GM04504 (cell line): ENCODE measurements at regions not wholly inside any gene's neighbourhood (a gene's known extent, or its start where the extent isn't known, plus 50 kb on each side); places are given as distances from the start of the nearest gene placed in this dataset.

Experiments
- DNase-seq: peaks from one replicate; pipeline ENCODE4 v3.0.0-alpha.2; 2012; ENCODE audit warnings: low read depth

DNA sequence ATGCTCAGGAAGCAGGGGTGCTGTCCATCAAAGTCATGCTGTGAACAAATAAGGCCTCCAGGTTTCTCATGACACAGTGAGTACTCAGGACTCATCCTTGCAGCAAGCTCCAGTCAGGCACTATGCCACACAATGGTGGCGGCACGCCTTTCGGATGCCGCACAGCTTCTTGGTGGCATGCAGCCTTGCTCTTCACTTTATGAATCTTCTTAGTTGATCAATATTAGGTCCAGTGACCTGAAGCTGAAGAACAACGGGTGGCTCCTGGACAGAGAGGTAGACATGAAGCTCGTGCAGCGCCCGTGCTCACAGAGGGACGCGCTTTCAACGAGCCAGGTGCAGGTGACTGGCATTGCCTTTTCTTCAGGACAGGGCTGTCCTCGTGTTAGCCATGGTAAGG lies 653.0 kb upstream of the MGMT start:
- no peak for DNase-seq

- no peak for DNase-seq
Measured at GRCh38 chr10:128814782-128815181, 652.3 kb upstream of the MGMT start.

- DNase-seq: no peak
Measured at GRCh38 chr10:128816726-128817125, 650.3 kb upstream of the MGMT start.

GRCh38 chr10:128817636-128818035 lies 649.4 kb upstream of the MGMT start:
- DNase-seq: no peak

DNA sequence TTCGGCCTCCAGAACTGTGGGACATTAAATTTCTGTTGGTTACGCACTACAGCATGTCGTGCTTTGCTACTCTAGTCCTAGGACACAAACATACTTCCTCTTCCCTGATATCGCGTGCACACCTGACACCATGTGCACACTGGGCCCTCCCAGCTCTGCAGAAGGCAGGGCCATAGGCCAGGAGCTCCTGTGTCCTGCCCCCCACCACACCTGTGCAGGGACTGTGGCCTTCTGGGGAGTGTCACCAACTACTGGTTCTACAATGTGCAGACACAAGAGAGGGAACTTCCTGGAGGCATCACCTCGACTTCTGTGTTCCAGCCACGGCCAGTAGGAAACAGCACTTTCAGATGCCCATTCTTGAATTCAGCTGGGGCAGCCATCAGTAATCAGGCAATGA lies 646.4 kb upstream of the MGMT start:
- no peak for DNase-seq

DNA sequence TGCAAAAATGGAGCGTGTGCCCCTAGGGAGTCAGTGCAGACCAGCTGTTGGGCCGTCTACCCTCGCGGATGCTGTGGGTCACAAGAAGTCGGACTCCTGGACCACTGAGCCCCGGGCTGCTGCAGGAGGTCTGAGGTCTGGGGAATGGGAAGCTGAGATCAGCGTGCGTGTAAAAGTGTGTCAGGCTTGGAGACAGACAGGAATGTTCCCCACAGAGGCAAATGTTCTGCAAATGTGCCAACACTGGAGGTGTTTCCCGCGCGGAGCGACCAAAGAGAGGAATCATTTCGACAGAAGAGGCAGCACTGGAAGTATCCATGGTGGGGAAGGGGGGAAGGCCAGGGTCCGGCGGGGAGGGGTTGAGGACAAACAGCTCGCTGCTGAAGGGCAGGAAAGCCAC lies 643.8 kb upstream of the MGMT start:
- DNase-seq: no peak

DNA sequence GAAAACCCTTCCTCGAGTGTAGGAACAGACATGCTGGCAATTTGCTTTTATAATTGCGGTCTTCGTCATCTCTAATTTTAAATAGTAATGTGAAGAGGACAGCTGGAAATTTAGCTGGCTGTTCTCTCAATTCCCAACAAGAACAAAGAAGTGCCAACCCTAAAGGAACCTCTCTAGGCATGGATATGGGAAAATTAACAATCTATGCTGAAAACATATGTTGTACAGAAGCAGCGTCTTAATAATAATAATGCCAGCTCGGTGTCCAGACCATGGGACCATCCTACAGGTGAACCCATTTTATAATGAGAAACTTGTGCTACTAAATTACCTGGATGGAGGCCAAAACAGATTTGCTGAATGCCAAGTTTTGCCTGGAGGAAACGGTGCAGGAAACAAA lies 641.4 kb upstream of the MGMT start:
- DNase-seq: no peak

DNA sequence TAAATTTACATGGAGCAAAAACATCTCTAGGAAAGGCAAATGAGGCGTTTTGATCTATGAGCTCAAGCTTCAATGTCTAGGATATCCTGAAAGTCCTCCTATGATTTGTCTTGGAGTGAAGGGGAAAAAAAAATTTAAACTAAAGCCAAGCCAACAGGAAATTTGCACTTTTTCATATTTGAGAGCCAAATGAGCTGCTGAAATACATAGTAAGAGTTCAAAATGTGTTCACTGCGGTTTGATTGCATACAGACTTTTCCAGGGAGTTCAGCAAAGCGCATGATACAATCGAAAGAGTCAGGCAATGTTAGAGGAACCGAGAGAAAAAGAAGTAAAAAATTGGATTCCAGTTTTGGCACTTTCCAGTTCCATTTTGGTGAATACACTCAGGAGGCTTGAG lies 633.4 kb upstream of the MGMT start:
- DNase-seq: no peak

DNA sequence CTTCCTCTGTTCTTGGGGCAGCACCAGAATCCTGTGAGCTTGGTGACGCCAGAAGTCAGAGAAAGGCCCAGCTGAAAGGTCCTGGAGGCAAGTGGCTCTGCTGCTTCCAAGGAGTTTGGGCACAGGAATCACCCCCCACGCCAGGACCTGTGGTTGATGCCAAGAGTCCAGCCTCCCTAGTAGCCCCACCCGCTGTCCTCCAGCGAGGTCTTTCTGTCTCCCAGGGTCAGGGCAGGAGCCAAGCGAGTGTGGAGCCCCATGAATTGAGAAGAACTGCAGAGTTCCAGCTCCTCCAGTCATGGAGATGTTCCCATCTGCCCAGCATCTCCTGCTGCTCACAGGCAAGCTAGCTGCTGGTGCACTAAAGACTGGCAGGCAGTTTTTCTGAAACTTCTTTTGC lies 631.7 kb upstream of the MGMT start:
- DNase-seq: no peak

- no peak for DNase-seq
Measured at GRCh38 chr10:128837478-128837877, 629.6 kb upstream of the MGMT start.

- no peak for DNase-seq
Measured at GRCh38 chr10:128839134-128839533, 627.9 kb upstream of the MGMT start.

- no peak for DNase-seq
Measured at GRCh38 chr10:128839701-128840100, 627.3 kb upstream of the MGMT start.

DNA sequence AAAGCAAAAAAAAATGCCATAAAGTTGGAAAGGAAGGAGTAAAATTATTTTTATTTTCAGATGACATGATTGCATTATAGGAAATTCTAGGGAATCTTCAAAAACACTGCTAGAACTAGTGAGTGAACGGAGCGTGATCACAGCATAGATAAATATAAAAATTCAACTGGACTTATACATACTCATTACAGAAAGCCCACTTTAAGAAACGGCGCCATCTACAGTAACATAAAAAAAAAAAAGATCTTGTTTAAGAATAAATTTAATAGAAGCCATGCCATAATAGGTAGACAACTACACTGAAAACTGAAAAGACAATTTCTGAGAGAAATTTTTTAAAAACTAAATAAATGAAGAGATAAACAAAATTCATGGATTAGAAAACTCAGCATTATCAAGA lies 623.1 kb upstream of the MGMT start:
- no peak for DNase-seq

GRCh38 chr10:128846927-128847326 lies 620.1 kb upstream of the MGMT start:
- DNase-seq: no peak

DNA sequence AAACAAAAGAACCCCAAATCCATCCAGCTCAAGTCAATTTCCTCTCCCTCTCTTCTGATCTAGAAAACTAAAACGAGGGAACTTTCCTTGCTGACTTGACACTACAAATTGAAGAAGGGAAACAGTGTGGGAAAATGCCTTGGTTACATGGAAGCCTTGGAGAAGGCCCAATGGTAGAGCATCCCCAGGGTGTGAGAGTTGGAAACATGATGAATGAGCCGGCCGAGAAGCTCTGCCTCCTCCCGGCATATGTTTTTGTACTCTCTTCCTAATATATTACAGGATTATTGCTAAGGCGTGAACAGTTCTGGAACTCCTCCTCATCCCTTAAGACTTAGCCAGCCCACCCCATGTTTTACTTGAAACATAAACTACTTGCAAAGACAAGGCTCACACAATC lies 618.2 kb upstream of the MGMT start:
- no peak for DNase-seq

DNA sequence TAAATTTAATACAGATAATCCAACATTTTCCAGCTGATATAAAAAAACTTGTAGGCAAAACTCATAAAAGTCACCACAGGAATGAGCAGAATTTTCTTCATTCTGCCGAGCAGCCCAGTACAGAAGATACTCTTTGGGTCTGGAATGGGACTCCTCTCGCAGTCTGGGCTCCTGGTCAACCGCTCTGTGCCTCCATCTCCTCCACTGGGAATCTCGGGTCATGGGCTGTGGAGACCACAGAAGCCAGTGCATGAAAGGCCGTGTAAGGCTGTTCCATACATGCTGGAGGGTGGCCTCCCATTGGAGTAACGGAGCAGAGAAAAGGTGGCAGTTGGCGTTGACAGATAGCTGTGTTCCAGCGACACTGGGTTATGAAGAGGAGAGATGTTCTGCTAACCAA lies 616.4 kb upstream of the MGMT start:
- no peak for DNase-seq

GRCh38 chr10:128851281-128851680 lies 615.8 kb upstream of the MGMT start:
- DNase-seq: no peak

DNA sequence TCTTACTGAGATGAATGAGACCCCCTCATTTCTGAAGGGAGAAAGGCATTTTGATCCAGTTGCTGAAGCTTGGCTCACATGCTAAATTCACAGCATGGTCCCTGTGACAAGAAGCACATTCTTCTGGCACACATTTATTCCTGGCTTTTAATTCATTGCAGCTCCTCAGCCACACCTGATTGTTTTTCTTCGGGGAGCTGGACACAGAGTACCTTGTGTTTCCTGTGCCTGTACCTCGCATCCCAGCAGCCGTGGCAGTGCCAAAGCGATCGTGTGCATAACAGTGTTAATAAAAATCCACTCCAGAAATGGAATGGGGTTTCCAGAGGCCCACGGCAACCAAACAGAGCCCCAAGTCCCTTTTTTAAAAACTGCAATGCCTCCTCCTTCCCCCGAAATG lies 615.3 kb upstream of the MGMT start:
- DNase-seq: no peak

- DNase-seq: no peak
Measured at GRCh38 chr10:128852449-128852848, 614.6 kb upstream of the MGMT start.

DNA sequence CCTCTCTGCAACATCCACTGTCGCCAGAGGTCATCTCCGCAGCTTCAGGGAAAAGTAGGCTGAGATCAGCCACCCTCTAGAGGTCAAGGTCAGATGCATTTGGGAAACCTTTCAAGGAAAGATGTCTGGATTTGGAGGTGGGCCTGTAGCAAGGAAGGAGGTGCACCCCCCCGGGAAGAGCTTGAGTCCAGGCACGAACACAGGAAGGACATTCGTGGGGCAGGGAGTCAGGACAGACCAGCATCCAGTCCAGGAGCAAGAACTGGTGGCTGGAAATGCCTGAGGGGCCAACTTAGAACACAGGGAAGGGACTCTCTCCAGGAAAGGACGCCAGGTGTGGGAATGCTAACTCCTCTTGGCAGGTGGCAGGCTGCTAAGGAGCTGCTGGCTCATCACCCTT lies 614.1 kb upstream of the MGMT start:
- DNase-seq: no peak

- DNase-seq: no peak
Measured at GRCh38 chr10:128853537-128853936, 613.5 kb upstream of the MGMT start.

DNA sequence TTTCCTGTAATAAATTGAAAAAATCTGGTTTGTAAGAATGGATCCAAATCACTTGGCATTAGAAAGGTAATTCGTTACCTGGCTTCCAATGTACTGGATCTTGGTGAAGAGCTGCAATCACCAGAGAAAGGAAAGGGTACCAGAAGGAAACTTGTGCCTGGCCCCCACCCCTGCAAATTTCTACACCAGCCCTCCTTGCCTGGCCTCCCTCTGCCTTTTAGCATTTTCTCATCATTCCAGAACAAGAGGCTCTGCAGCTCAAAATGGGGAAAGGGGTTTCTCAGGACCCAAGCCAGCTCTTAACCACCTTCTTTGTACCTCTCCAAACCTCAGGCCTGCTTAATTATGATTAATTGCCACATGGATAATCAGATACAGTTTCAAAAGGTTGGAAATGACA lies 612.8 kb upstream of the MGMT start:
- DNase-seq: no peak

- DNase-seq: no peak
Measured at GRCh38 chr10:128854963-128855362, 612.1 kb upstream of the MGMT start.

- DNase-seq: no peak
Measured at GRCh38 chr10:128855618-128856428, 611.2 kb upstream of the MGMT start.
